ENCODE measurements at regions not wholly inside any gene's neighbourhood (a gene's known extent, or its start where the extent isn't known, plus 50 kb on each side); places are given as distances from the start of the nearest gene placed in this dataset.

- H3K4me3 ChIP-seq (ENCODE audit: low read length) = no peak overlapping the region
- no peak for TF ChIP-seq ZNF274 (IDR thresholded peaks at IDR 0.05; ENCODE audit: low read depth, low read length)
These were observed 95.8 kb downstream of the ADRA2C start for GRCh38 chr4:3861720-3862639.

- no peak overlapping the region for H3K4me3 ChIP-seq (ENCODE audit: low read length)
- TF ChIP-seq ZNF274 (IDR thresholded peaks at IDR 0.05; ENCODE audit: low read depth, low read length) = no peak
These were observed 96.6 kb downstream of the ADRA2C start for GRCh38 chr4:3862640-3863420.

GRCh38 chr4:3863841-3864741, 97.9 kb downstream of the ADRA2C start:
- no peak overlapping the region for H3K4me3 ChIP-seq (ENCODE audit: low read length)
- no peak for TF ChIP-seq ZNF274 (IDR thresholded peaks at IDR 0.05; ENCODE audit: low read depth, low read length)

GRCh38 chr4:3864742-3865721, 98.8 kb downstream of the ADRA2C start:
- TF ChIP-seq ZNF274 (IDR thresholded peaks at IDR 0.05; ENCODE audit: low read depth, low read length) = no peak

GRCh38 chr4:3865986-3866812, 100.0 kb downstream of the ADRA2C start:
- no peak overlapping the region for H3K4me3 ChIP-seq (ENCODE audit: low read length)
- TF ChIP-seq ZNF274 (IDR thresholded peaks at IDR 0.05; ENCODE audit: low read depth, low read length) = no peak

More at GRCh38 chr4:3864742-3865721, 98.8 kb downstream of the ADRA2C start:
- H3K4me3 ChIP-seq (ENCODE audit: low read length) = no peak overlapping the region

- TF ChIP-seq ZNF274 (IDR thresholded peaks at IDR 0.05; ENCODE audit: low read depth, low read length) = no peak
- H3K4me3 ChIP-seq (ENCODE audit: low read length) = no peak overlapping the region
These were observed 100.6 kb downstream of the ADRA2C start for GRCh38 chr4:3866813-3867129.

- no peak overlapping the region for H3K4me3 ChIP-seq (ENCODE audit: low read length)
- TF ChIP-seq ZNF274 (IDR thresholded peaks at IDR 0.05; ENCODE audit: low read depth, low read length) = no peak
These were observed 101.4 kb downstream of the ADRA2C start for GRCh38 chr4:3867403-3868100.

- H3K4me3 ChIP-seq (ENCODE audit: low read length) = no peak overlapping the region
- no peak for TF ChIP-seq ZNF274 (IDR thresholded peaks at IDR 0.05; ENCODE audit: low read depth, low read length)
These were observed 102.3 kb downstream of the ADRA2C start for GRCh38 chr4:3868211-3869173.

- H3K4me3 ChIP-seq (ENCODE audit: low read length) = no peak overlapping the region
- no peak for TF ChIP-seq ZNF274 (IDR thresholded peaks at IDR 0.05; ENCODE audit: low read depth, low read length)
These were observed 103.0 kb downstream of the ADRA2C start for GRCh38 chr4:3869174-3869572.

- H3K4me3 ChIP-seq (ENCODE audit: low read length) = no peak overlapping the region
- no peak for TF ChIP-seq ZNF274 (IDR thresholded peaks at IDR 0.05; ENCODE audit: low read depth, low read length)
These were observed 103.7 kb downstream of the ADRA2C start for GRCh38 chr4:3869661-3870566.

All from GM08714 (cell line).